ENCODE measurements at regions not wholly inside any gene's neighbourhood (a gene's known extent, or its start where the extent isn't known, plus 50 kb on each side); places are given as distances from the start of the nearest gene placed in this dataset.

DNA sequence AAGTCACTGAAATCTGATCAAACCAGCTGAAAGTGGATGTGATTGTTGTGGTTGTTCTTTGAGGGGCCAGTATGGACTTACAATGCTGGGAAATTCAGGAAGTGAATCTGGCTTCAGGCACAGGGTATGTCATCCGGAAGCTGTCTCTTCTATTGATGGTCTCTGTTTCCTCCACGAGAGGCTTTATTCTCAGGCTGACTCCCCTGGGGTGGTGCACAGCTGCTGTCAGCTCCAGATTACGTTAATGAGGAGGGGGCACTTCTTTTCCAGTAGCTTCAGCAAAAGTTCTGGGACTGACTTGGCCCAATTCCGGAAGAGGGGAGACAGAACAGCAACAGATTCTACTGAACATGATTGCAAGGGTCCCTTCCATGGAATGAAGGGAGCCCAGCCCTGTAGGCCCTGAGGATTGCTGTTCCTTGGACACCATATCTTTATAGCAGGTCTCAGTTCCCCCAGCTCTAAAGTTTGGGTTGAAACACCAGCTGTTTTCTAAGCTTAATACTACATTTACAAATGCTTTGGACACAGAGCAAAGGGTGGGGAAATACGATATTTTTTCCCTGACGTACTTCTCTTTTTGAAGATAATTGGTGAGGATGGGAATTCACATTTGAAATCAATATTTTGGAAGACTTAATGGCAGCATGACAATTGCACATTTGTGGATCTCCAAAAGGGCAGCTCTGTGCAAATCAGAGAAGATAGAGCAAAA is 400.9 kb downstream of the TSN start:
- TF ChIP-seq CTCF (conservative IDR thresholded peaks at IDR 0.05) (no peak), EZH2 (IDR thresholded peaks at IDR 0.05; ENCODE audit: low read depth) (no peak)

Data from PC-9 (cell line).